Esophagus muscularis mucosa (tissue), 4 donors: ENCODE measurements at regions not wholly inside any gene's neighbourhood (a gene's known extent, or its start where the extent isn't known, plus 50 kb on each side); places are given as distances from the start of the nearest gene placed in this dataset.

ENCODE experiments used
- DNase-seq: peaks from one replicate; pipeline ENCODE4 v3.0.0-alpha.2; 2017; ENCODE audit errors: extremely low spot score
- H3K27ac ChIP-seq, 4 donors: fragments of 200-600 bp; sonication (generic); replicated peaks in 1 of 4; 1 replicate in 3 of 4; 2 replicates in 1 of 4; pipeline ENCODE4 v1.5.1; 2016 to 2019; ENCODE audit warnings: mild to moderate bottlenecking in 1 of 4
- H3K27me3 ChIP-seq, 4 donors: fragments of 200-600 bp; sonication (generic); one replicate each; pipeline versions ENCODE4 v1.5.1 to v1.6.0; 2016 to 2019
- H3K36me3 ChIP-seq, 4 donors: fragments of 200-600 bp; sonication (generic); one replicate each; pipeline ENCODE4 v1.5.1; 2016 to 2019
- H3K4me1 ChIP-seq, 4 donors: fragments of 200-600 bp; sonication (generic); one replicate each; pipeline ENCODE4 v1.5.1; 2016 to 2019
- H3K4me3 ChIP-seq, 4 donors: fragments of 200-600 bp; sonication (generic); 1 replicate in 2 of 4; 2 replicates in 2 of 4; pipeline ENCODE4 v1.5.1; 2016 to 2019; ENCODE audit warnings: mild to moderate bottlenecking in 4 of 4, moderate library complexity in 1 of 4
- H3K9me3 ChIP-seq, 4 donors: fragments of 200-600 bp; sonication (generic); 1 replicate in 3 of 4; 2 replicates in 1 of 4; pipeline ENCODE4 v1.5.1; 2016 to 2019
- EP300 ChIP-seq: sonication (generic); formaldehyde crosslinking; IDR thresholded peaks from one replicate; pipeline ENCODE4 v1.6.1; 2017; ENCODE audit warnings: antibody characterized with exemption
- POLR2A ChIP-seq: fragments of 450-650 bp; IDR thresholded peaks from one replicate; pipeline ENCODE4 v1.6.1; 2017; ENCODE audit warnings: antibody characterized with exemption, moderate library complexity, mild to moderate bottlenecking, low read depth
- POLR2AphosphoS5 ChIP-seq, 2 donors: sonication (generic); formaldehyde crosslinking; IDR thresholded peaks; one replicate each; pipeline ENCODE4 v1.6.1; 2017; ENCODE audit warnings: antibody characterized with exemption in 2 of 2
- WGBS: methylation state at CpG from one replicate; pipeline ENCODE4 v1.1.5; 2018; 5-methylcytosine and 5-hydroxymethylcytosine counted together
- intact Hi-C: fragments of 100-400 bp; cut with DNase I; formaldehyde crosslinking; loops from one replicate; pipeline ENCODE4 v1.15.1; 2023
- TF ChIP-seq, protein P1 (sequence below), 3 experiments: fragments of 200-600 bp in 2 of 3; fragments of 450-650 bp in 1 of 3; sonication (generic) in 2 of 3; IDR thresholded peaks; one replicate each; pipeline ENCODE4 v1.5.1; 2017 to 2019; ENCODE audit warnings: antibody characterized with exemption in 3 of 3, mild to moderate bottlenecking in 2 of 3, moderate library complexity in 1 of 3

DNA sequence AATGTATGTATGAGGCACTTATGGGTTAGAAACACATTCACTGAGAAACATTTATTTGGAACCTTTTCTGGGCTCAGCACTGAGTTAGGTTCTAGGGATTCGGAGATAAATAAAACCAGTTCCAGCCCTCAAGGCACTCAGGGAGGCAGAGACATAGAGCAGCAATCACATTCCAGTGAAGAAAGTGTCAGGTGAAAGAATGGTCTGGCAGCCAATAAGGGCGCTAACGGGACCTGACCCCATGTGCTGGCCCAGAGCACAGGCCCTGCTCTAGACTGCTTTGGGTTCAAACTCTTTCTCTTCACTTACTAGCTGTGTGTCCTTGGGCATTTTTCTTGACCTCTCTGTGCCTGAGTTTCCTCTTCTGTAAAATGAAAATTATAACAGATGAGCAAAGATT, 146.0 kb upstream of the SYT13 start:
- intact Hi-C loops: no loop called here
- no peak overlapping the region for H3K4me3 ChIP-seq
- no peak overlapping the region for H3K27ac ChIP-seq
- WGBS: 81% methylated on average over 3 of the region's 3 CpGs
- H3K27me3 ChIP-seq: peaks cover 0 to 57% (median 0%) of the 10 kb centered on the region in 4 donors
- no peaks in the 10 kb centered on the region for H3K4me1 ChIP-seq
- no peaks in the 10 kb centered on the region for H3K9me3 ChIP-seq
- TF ChIP-seq, protein P1, sequence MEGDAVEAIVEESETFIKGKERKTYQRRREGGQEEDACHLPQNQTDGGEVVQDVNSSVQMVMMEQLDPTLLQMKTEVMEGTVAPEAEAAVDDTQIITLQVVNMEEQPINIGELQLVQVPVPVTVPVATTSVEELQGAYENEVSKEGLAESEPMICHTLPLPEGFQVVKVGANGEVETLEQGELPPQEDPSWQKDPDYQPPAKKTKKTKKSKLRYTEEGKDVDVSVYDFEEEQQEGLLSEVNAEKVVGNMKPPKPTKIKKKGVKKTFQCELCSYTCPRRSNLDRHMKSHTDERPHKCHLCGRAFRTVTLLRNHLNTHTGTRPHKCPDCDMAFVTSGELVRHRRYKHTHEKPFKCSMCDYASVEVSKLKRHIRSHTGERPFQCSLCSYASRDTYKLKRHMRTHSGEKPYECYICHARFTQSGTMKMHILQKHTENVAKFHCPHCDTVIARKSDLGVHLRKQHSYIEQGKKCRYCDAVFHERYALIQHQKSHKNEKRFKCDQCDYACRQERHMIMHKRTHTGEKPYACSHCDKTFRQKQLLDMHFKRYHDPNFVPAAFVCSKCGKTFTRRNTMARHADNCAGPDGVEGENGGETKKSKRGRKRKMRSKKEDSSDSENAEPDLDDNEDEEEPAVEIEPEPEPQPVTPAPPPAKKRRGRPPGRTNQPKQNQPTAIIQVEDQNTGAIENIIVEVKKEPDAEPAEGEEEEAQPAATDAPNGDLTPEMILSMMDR (IDR thresholded peaks at IDR 0.05): no peak
- TF ChIP-seq POLR2A (no peak), POLR2AphosphoS5 (IDR thresholded peaks at IDR 0.05) (no peak), EP300 (no peak)
- H3K36me3 ChIP-seq: no peaks in the 10 kb centered on the region
- no peak for DNase-seq

DNA sequence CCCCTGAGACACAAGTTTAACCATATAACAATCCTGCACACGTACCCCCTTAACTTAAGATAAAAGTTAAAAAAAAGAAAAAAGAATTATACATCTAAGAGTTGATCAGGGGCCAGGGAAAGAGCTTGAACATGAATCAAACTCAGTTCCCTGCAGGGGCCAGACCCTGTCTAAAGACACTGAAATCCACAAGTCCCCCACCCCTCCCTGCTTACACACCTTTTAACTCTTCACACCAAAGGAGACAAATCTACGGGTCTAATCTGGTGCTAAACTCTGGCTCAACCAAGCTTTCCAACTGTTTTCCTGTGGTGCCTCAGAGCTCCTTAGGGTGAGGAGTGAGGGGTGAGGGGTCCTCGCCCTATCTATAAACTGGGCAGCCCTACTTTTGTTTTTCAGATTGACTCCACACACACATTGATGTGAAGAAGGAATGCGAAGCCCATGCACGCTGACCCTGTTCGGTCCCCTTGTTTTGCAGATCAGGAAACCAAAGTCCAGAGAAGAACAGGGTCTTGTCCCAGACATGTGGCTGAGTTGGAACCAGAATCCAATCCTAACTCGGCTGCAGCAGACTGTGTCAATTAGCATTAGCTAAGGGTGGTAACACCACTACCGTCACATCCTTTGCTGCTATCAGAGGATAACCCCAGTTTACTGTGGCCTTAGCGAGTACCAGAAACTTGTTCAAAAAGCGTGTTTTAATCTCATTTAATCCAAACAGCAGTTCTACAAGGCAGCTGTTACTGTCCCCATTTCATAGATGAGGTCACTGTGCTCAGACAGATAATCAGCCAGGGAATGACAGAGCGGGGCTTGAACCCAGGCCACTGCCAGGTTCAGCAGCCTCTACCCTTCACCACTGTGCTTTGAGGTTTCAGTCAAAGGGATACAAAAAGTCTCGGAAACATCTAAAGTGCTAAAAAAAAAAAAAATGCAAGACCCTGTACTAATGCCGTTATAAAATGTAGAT, 145.2 kb upstream of the SYT13 start:
- intact Hi-C loops: no loop called here
- DNase-seq: no peak
- TF ChIP-seq EP300: no peak
- TF ChIP-seq, protein P1 (IDR thresholded peaks at IDR 0.05): no peak
- no peak for TF ChIP-seq POLR2AphosphoS5 (IDR thresholded peaks at IDR 0.05)
- no peak for TF ChIP-seq POLR2A

DNA sequence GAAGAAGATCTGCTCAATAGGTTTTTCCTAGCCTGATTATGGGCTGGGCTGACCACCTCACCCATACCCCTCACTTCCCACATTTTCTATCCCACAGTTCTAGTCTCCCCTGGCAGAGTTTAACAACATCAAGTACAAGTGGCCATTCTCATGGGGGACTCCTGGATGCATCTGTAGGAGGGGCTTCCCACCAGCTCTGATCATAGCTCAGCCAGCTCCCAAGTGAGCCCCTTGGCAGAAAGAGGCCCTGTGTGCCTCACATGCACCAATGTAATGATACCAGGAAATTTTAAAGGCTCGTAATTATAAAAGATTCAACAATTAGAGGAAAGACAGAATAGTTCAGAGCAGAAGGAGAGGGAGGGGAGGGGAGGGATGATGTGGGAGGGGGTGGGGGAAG, 144.2 kb upstream of the SYT13 start:
- no peak for DNase-seq
- intact Hi-C loops: no loop called here
- 56% methylated on average over 1 of the region's 1 CpG for WGBS
- no peaks in the 10 kb centered on the region for H3K9me3 ChIP-seq
- peaks cover 0 to 56% (median 0%) of the 10 kb centered on the region in 4 donors for H3K27me3 ChIP-seq
- H3K4me1 ChIP-seq: no peaks in the 10 kb centered on the region
- TF ChIP-seq EP300 (no peak), POLR2AphosphoS5 (IDR thresholded peaks at IDR 0.05) (no peak), POLR2A (no peak)
- TF ChIP-seq, protein P1 (IDR thresholded peaks at IDR 0.05): no peak
- H3K36me3 ChIP-seq: no peaks in the 10 kb centered on the region
- H3K27ac ChIP-seq: no peak overlapping the region
- no peak overlapping the region for H3K4me3 ChIP-seq

More for the DNA sequence above, 145.2 kb upstream of the SYT13 start:
- Histone ChIP-seq H3K27me3 (peaks cover 0 to 58% (median 0%) of the 10 kb centered on the region in 4 donors), H3K9me3 (no peaks in the 10 kb centered on the region), H3K4me1 (no peaks in the 10 kb centered on the region), H3K36me3 (no peaks in the 10 kb centered on the region), H3K27ac (no peak overlapping the region), H3K4me3 (no peak overlapping the region)
- WGBS: 82% methylated on average over 13 of the region's 13 CpGs

DNA sequence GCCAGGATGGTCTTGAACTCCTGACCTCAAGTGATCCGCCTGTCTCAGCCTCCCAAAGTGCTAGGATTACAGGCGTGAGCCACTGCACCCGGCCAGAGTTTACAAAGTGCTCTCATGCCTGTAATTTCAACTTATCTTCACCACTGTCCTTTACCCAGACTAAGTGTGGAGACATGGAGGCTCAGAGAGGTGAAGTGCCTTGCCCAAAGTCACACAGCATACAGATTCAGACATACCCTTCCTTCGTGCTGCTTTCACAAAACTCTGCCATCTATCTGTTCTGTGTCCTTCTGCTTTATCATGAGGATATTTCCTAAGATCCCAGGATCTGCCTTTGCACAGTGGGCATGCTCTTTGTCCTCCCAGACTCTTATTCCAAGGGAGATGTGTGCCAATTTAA, 143.6 kb upstream of the SYT13 start:
- H3K27me3 ChIP-seq: peaks cover 0 to 51% (median 0%) of the 10 kb centered on the region in 4 donors
- WGBS: 76% methylated on average over 4 of the region's 4 CpGs
- no peak overlapping the region for H3K27ac ChIP-seq
- H3K9me3 ChIP-seq: no peaks in the 10 kb centered on the region
- H3K4me3 ChIP-seq: no peak overlapping the region
- intact Hi-C loops: no loop called here
- H3K4me1 ChIP-seq: no peaks in the 10 kb centered on the region
- TF ChIP-seq EP300 (no peak), POLR2A (no peak), POLR2AphosphoS5 (IDR thresholded peaks at IDR 0.05) (no peak)
- TF ChIP-seq, protein P1 (IDR thresholded peaks at IDR 0.05): no peak
- no peak for DNase-seq
- no peaks in the 10 kb centered on the region for H3K36me3 ChIP-seq
